H1 (cell line): ENCODE measurements at regions not wholly inside any gene's neighbourhood (a gene's known extent, or its start where the extent isn't known, plus 50 kb on each side); places are given as distances from the start of the nearest gene placed in this dataset.

Experiments used
- CHD1 ChIP-seq: IDR thresholded peaks from 2 replicates; pipeline ENCODE4 v1.6.1; 2012; ENCODE audit warnings: low read depth, low read length, improper control_type of control experiment
- GABPA ChIP-seq: IDR thresholded peaks from 2 replicates; pipeline ENCODE4 v1.6.1; 2011; ENCODE audit warnings: mild to moderate bottlenecking, low read length, moderate library complexity, borderline replicate concordance; ENCODE audit not compliant: insufficient read depth
- MAFK ChIP-seq: IDR thresholded peaks from 2 replicates; pipeline ENCODE4 v1.6.1; 2012; ENCODE audit warnings: low read depth, mild to moderate bottlenecking, improper control_type of control experiment, low read length

DNA sequence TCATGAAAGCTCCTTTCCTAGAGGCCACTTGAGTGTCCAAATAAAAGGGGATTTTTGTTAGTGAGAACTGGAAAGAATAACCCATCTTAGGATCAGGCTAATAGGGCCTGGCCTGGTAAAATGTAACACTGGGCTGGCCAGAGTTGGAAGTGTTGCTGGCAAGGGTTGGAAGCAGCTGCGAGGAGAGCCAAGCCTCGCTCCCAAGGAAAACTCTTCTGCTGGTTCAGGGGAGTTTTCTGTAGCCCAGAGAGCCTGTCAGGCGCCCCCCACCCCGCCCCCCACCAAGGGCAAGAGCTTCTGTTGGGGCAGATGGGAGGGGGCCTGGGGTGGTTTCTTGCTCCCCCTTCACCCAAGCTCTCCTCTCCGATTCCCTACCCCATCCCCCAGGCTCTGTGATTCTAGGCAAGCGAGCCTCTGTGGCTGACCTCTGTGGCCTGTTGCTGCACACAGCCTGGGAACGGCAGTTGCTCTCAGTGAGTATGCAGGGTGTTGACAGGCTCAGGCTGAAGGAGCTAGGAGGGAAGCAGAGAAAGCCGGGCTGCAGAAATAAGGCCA is 547.8 kb downstream of the CCDC171 start (continued):
- TF ChIP-seq CHD1 (no peak), MAFK (no peak), GABPA (no peak)
